ENCODE measurements at regions not wholly inside any gene's neighbourhood (a gene's known extent, or its start where the extent isn't known, plus 50 kb on each side); places are given as distances from the start of the nearest gene placed in this dataset.

- Histone ChIP-seq H3K9me3 (no peaks in the 10 kb centered on the region), H3K27me3 (no peaks in the 10 kb centered on the region), H3K4me3 (no peak overlapping the region), H3K36me3 (no peaks in the 10 kb centered on the region), H3K4me1 (peaks cover 0 to 3% of the 10 kb centered on the region in 2 donors), H3K27ac (no peak overlapping the region)
- in situ Hi-C loops (cut with MboI; ENCODE audit: low sequenced_read_pairs in 4 of 4): loop anchor here in 2 of 4 donors (5.0 to 25.0 kb wide), 2 partner anchors 133 to 373 kb away; no protein-coding TSS in a partner anchor
- intact Hi-C loops (cut with DNase I; ENCODE audit: low total_unique reads): no loop called here
- ATAC-seq (no peak), DNase-seq (no peak)
- TF ChIP-seq POLR2A (IDR thresholded peaks at IDR 0.05) (no peak), CTCF (IDR thresholded peaks at IDR 0.05 in 4 of 5, conservative IDR thresholded peaks at IDR 0.05 in 1 of 5) (no peak)
Measured at GRCh38 chr9:91053824-91054223, 252.2 kb downstream of the SYK start.

- H3K36me3 ChIP-seq: no peaks in the 10 kb centered on the region
- H3K4me3 ChIP-seq: no peak overlapping the region
- no peaks in the 10 kb centered on the region for H3K27me3 ChIP-seq
- ATAC-seq (no peak), DNase-seq (no peak)
- TF ChIP-seq POLR2A (IDR thresholded peaks at IDR 0.05) (no peak), CTCF (IDR thresholded peaks at IDR 0.05 in 4 of 5, conservative IDR thresholded peaks at IDR 0.05 in 1 of 5) (no peak)
- peaks cover 15 to 19% of the 10 kb centered on the region in 2 donors for H3K4me1 ChIP-seq
- intact Hi-C loops (cut with DNase I; ENCODE audit: low total_unique reads): no loop called here
- H3K9me3 ChIP-seq: no peaks in the 10 kb centered on the region
- in situ Hi-C loops (cut with MboI; ENCODE audit: low sequenced_read_pairs in 4 of 4): loop anchor here in 1 of 4 donors (25.0 kb wide), 1 partner anchor 131 kb away; no protein-coding TSS in a partner anchor
- no peak overlapping the region for H3K27ac ChIP-seq
Measured at GRCh38 chr9:91055845-91056244, 254.2 kb downstream of the SYK start.

DNA sequence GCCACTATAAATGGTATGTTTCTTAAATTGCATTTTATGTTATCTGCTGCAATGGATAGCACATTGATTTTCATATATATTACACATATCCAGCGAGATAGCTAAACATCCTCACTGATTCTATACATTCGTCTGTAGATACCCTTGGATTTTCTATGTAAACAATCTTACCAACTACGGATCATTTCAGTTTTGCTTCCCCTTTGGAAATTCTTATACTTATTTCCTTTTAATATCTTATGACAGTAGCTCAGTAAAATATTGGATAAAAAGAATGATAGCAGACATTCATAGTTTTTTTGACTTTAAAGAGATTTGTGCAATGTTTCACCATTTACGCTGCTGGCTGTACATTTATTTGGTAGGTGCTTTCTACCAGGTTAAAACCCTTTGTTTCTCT lies 254.9 kb downstream of the SYK start:
- intact Hi-C loops (cut with DNase I; ENCODE audit: low total_unique reads) (no loop called here), in situ Hi-C loops (cut with MboI; ENCODE audit: low sequenced_read_pairs in 4 of 4) (loop anchor here in 1 of 4 donors (25.0 kb wide), 1 partner anchor 131 kb away; no protein-coding TSS in a partner anchor)
- Histone ChIP-seq H3K27me3 (no peaks in the 10 kb centered on the region), H3K4me3 (no peak overlapping the region), H3K9me3 (no peaks in the 10 kb centered on the region), H3K36me3 (no peaks in the 10 kb centered on the region), H3K4me1 (peaks cover 21 to 26% of the 10 kb centered on the region in 2 donors), H3K27ac (no peak overlapping the region)
- ATAC-seq: no peak
- TF ChIP-seq POLR2A (IDR thresholded peaks at IDR 0.05) (no peak), CTCF (IDR thresholded peaks at IDR 0.05 in 4 of 5, conservative IDR thresholded peaks at IDR 0.05 in 1 of 5) (no peak)
- DNase-seq: no peak

DNA sequence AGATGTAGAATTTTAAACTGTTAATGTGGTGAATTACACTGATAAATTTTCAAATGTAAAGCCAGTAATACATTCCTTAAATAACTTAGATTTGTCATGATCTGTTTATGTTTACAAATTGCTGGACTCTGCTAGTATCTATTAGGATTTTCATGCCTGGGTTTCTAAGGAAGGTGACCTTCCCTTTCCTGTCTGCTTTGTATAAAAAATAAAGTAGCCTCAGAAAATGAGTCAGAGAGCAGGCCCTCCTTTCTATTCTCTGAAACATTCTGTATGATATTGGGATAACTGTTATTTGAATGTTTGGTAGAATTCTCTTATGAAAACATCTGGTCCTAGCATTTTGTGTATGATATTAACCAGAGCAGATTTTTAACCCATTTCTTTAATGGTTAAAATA lies 255.3 kb downstream of the SYK start:
- DNase-seq (no peak), ATAC-seq (no peak)
- intact Hi-C loops (cut with DNase I; ENCODE audit: low total_unique reads) (no loop called here), in situ Hi-C loops (cut with MboI; ENCODE audit: low sequenced_read_pairs in 4 of 4) (loop anchor here in 1 of 4 donors (25.0 kb wide), 1 partner anchor 130 kb away; no protein-coding TSS in a partner anchor)
- Histone ChIP-seq H3K9me3 (no peaks in the 10 kb centered on the region), H3K4me3 (no peak overlapping the region), H3K4me1 (peaks cover 25 to 30% of the 10 kb centered on the region in 2 donors), H3K36me3 (no peaks in the 10 kb centered on the region), H3K27ac (no peak overlapping the region), H3K27me3 (no peaks in the 10 kb centered on the region)
- TF ChIP-seq CTCF (IDR thresholded peaks at IDR 0.05 in 4 of 5, conservative IDR thresholded peaks at IDR 0.05 in 1 of 5) (no peak), POLR2A (IDR thresholded peaks at IDR 0.05) (no peak)

DNA sequence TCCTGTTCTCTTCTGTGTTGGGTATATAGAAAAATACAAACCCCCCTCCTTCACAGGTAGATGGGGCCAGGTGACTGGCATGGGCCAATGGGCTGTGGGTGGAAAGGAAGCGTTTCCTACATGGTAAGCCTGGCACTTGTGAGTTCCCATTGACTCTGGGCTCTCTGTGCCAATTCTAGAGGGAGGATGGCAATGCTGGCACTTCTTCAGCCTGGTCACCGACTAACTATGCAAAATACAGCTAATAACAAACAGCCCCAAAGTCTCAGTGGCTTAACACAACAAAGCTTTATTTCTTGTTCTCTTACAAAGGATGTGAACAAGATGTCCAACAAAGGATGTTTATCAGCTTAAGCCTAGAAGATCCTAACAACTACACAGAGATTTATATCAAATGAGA lies 258.1 kb downstream of the SYK start:
- Histone ChIP-seq H3K9me3 (no peaks in the 10 kb centered on the region), H3K27me3 (no peaks in the 10 kb centered on the region), H3K4me1 (peaks cover 42 to 43% of the 10 kb centered on the region in 2 donors), H3K4me3 (no peak overlapping the region), H3K27ac (peak overlapping the region; percentile 82 to 87 (median 84)), H3K36me3 (no peaks in the 10 kb centered on the region)
- TF ChIP-seq CTCF (IDR thresholded peaks at IDR 0.05 in 4 of 5, conservative IDR thresholded peaks at IDR 0.05 in 1 of 5): no peak
- TF ChIP-seq POLR2A (IDR thresholded peaks at IDR 0.05): no peak
- DNase-seq (no peak), ATAC-seq (no peak)
- intact Hi-C loops (cut with DNase I; ENCODE audit: low total_unique reads): loop anchor here (2.0 to 5.0 kb wide), 2 partner anchors 243 to 365 kb away; no protein-coding TSS in a partner anchor
- in situ Hi-C loops (cut with MboI; ENCODE audit: low sequenced_read_pairs in 4 of 4): loop anchor here in 3 of 4 donors (5.0 to 25.0 kb wide), 3 partner anchors 128 to 138 kb away; no protein-coding TSS in a partner anchor
